Activated CD8-positive, alpha-beta T cell treated with anti-CD3 and anti-CD28 coated beads, Interleukin-2, amount 10 ng/mL, durations not matched to agents 7 days and 5 days (primary cell): ENCODE measurements at regions not wholly inside any gene's neighbourhood (a gene's known extent, or its start where the extent isn't known, plus 50 kb on each side); places are given as distances from the start of the nearest gene placed in this dataset.

ENCODE experiments used
- ATAC-seq: fragments of 150-1000 bp; cut with Tn5 transposase; one replicate; pipeline ENCODE4 v1.10.0; 2021; ENCODE audit warnings: moderate library complexity
- CTCF ChIA-PET: fragments of 350-600 bp; sonication (Branson Sonifier 250); formaldehyde crosslinking; loops from one replicate; lab custom pipeline; 2021; ENCODE audit warnings: antibody characterized with exemption; lab: Charles Lee
- POLR2A ChIA-PET: fragments of 350-600 bp; sonication (Branson Sonifier 250); formaldehyde crosslinking; loops from one replicate; lab custom pipeline; 2021; ENCODE audit warnings: antibody characterized with exemption; lab: Charles Lee
- DNase-seq: peaks from one replicate; pipeline ENCODE4 v3.0.0-alpha.2; 2020
- H3K27ac Mint-ChIP-seq: one replicate; pipeline ENCODE4 v1.8.0; 2021; ENCODE audit warnings: mild to moderate bottlenecking, mixed read lengths
- H3K27me3 Mint-ChIP-seq: one replicate; pipeline ENCODE4 v1.8.0; 2021; ENCODE audit warnings: low read depth, mixed read lengths
- H3K36me3 Mint-ChIP-seq: one replicate; pipeline ENCODE4 v1.8.0; 2021; ENCODE audit warnings: low read depth, mixed read lengths
- H3K4me1 Mint-ChIP-seq: one replicate; pipeline ENCODE4 v1.8.0; 2021; ENCODE audit warnings: low read depth, mixed read lengths
- H3K4me3 Mint-ChIP-seq: one replicate; pipeline ENCODE4 v1.8.0; 2021; ENCODE audit warnings: mild to moderate bottlenecking, mixed read lengths
- H3K9me3 Mint-ChIP-seq: one replicate; pipeline ENCODE4 v1.8.0; 2022; ENCODE audit warnings: mixed read lengths; ENCODE audit not compliant: insufficient read depth

GRCh38 chr2:21668078-21668710, 544.4 kb downstream of the TDRD15 start:
- POLR2A ChIA-PET, result no interaction called here
- peaks cover 19% of the 10 kb centered on the region for H3K9me3 Mint-ChIP-seq
- DNase-seq (no peak), ATAC-seq (no peak)
- H3K27ac Mint-ChIP-seq, result no peak overlapping the region
- no peak overlapping the region for H3K4me3 Mint-ChIP-seq
- H3K36me3 Mint-ChIP-seq, result no peaks in the 10 kb centered on the region
- H3K27me3 Mint-ChIP-seq, result no peaks in the 10 kb centered on the region
- no peaks in the 10 kb centered on the region for H3K4me1 Mint-ChIP-seq
- CTCF ChIA-PET, result no interaction called here

GRCh38 chr2:21676041-21676440, 552.3 kb downstream of the TDRD15 start:
- ChIA-PET CTCF (no interaction called here), POLR2A (no interaction called here)
- Mint-ChIP-seq H3K4me3 (no peak overlapping the region), H3K9me3 (peaks cover 10% of the 10 kb centered on the region), H3K4me1 (no peaks in the 10 kb centered on the region), H3K27me3 (no peaks in the 10 kb centered on the region), H3K27ac (no peak overlapping the region), H3K36me3 (no peaks in the 10 kb centered on the region)
- DNase-seq (no peak), ATAC-seq (no peak)

- Mint-ChIP-seq H3K9me3 (peaks cover 10% of the 10 kb centered on the region), H3K27ac (no peak overlapping the region), H3K4me3 (no peak overlapping the region), H3K27me3 (no peaks in the 10 kb centered on the region), H3K36me3 (no peaks in the 10 kb centered on the region), H3K4me1 (no peaks in the 10 kb centered on the region)
- POLR2A ChIA-PET, result no interaction called here
- CTCF ChIA-PET, result no interaction called here
- ATAC-seq (no peak), DNase-seq (no peak)
Observed at GRCh38 chr2:21676676-21677075, 552.9 kb downstream of the TDRD15 start.

- Mint-ChIP-seq H3K4me1 (no peaks in the 10 kb centered on the region), H3K36me3 (no peaks in the 10 kb centered on the region), H3K4me3 (no peak overlapping the region), H3K9me3 (no peaks in the 10 kb centered on the region), H3K27me3 (no peaks in the 10 kb centered on the region), H3K27ac (no peak overlapping the region)
- DNase-seq (no peak), ATAC-seq (no peak)
- ChIA-PET POLR2A (no interaction called here), CTCF (no interaction called here)
Observed at GRCh38 chr2:21683838-21684237, 560.1 kb downstream of the TDRD15 start.

- Mint-ChIP-seq H3K27ac (no peak overlapping the region), H3K9me3 (no peaks in the 10 kb centered on the region), H3K36me3 (no peaks in the 10 kb centered on the region), H3K4me3 (no peak overlapping the region), H3K4me1 (no peaks in the 10 kb centered on the region), H3K27me3 (no peaks in the 10 kb centered on the region)
- POLR2A ChIA-PET, result no interaction called here
- CTCF ChIA-PET, result no interaction called here
- ATAC-seq, result no peak
- no peak for DNase-seq
Observed at GRCh38 chr2:21687589-21687988, 563.8 kb downstream of the TDRD15 start.

GRCh38 chr2:21690005-21690404, 566.2 kb downstream of the TDRD15 start:
- Mint-ChIP-seq H3K4me3 (no peak overlapping the region), H3K27me3 (no peaks in the 10 kb centered on the region), H3K9me3 (no peaks in the 10 kb centered on the region), H3K27ac (no peak overlapping the region), H3K4me1 (no peaks in the 10 kb centered on the region), H3K36me3 (no peaks in the 10 kb centered on the region)
- POLR2A ChIA-PET, result no interaction called here
- DNase-seq (no peak), ATAC-seq (no peak)
- CTCF ChIA-PET, result no interaction called here

GRCh38 chr2:21693081-21693480, 569.3 kb downstream of the TDRD15 start:
- ChIA-PET CTCF (no interaction called here), POLR2A (no interaction called here)
- Mint-ChIP-seq H3K4me1 (no peaks in the 10 kb centered on the region), H3K9me3 (no peaks in the 10 kb centered on the region), H3K4me3 (no peak overlapping the region), H3K27ac (no peak overlapping the region), H3K36me3 (no peaks in the 10 kb centered on the region), H3K27me3 (no peaks in the 10 kb centered on the region)
- ATAC-seq (no peak), DNase-seq (no peak)

GRCh38 chr2:21694079-21694878, 570.5 kb downstream of the TDRD15 start:
- no peak for ATAC-seq
- Mint-ChIP-seq H3K27me3 (no peaks in the 10 kb centered on the region), H3K9me3 (no peaks in the 10 kb centered on the region), H3K4me3 (no peak overlapping the region), H3K4me1 (no peaks in the 10 kb centered on the region), H3K36me3 (no peaks in the 10 kb centered on the region), H3K27ac (no peak overlapping the region)
- no peak for DNase-seq
- ChIA-PET CTCF (no interaction called here), POLR2A (no interaction called here)

- ChIA-PET CTCF (no interaction called here), POLR2A (no interaction called here)
- DNase-seq (no peak), ATAC-seq (no peak)
- H3K27me3 Mint-ChIP-seq, result no peaks in the 10 kb centered on the region
- no peaks in the 10 kb centered on the region for H3K36me3 Mint-ChIP-seq
- H3K27ac Mint-ChIP-seq, result no peak overlapping the region
- H3K4me3 Mint-ChIP-seq, result no peak overlapping the region
- no peaks in the 10 kb centered on the region for H3K9me3 Mint-ChIP-seq
- H3K4me1 Mint-ChIP-seq, result no peaks in the 10 kb centered on the region
Observed at GRCh38 chr2:21696900-21697299, 573.1 kb downstream of the TDRD15 start.

- POLR2A ChIA-PET, result interaction anchor here (0.7 kb wide), 1 partner anchor 14 kb away, joined by 3 read pairs; no protein-coding TSS in a partner anchor
- Mint-ChIP-seq H3K27ac (no peak overlapping the region), H3K36me3 (no peaks in the 10 kb centered on the region), H3K4me3 (no peak overlapping the region), H3K9me3 (peaks cover 3% of the 10 kb centered on the region), H3K27me3 (no peaks in the 10 kb centered on the region), H3K4me1 (no peaks in the 10 kb centered on the region)
- DNase-seq (no peak), ATAC-seq (no peak)
- CTCF ChIA-PET, result no interaction called here
Observed at GRCh38 chr2:21700644-21701043, 576.9 kb downstream of the TDRD15 start.

- Mint-ChIP-seq H3K36me3 (no peaks in the 10 kb centered on the region), H3K27me3 (no peaks in the 10 kb centered on the region), H3K27ac (no peak overlapping the region), H3K4me3 (no peak overlapping the region), H3K4me1 (no peaks in the 10 kb centered on the region), H3K9me3 (no peaks in the 10 kb centered on the region)
- DNase-seq (no peak), ATAC-seq (no peak)
- ChIA-PET POLR2A (no interaction called here), CTCF (no interaction called here)
Observed at GRCh38 chr2:21710031-21710430, 586.3 kb downstream of the TDRD15 start.

GRCh38 chr2:21710496-21710895, 586.7 kb downstream of the TDRD15 start:
- Mint-ChIP-seq H3K4me3 (no peak overlapping the region), H3K27me3 (no peaks in the 10 kb centered on the region), H3K36me3 (no peaks in the 10 kb centered on the region), H3K9me3 (no peaks in the 10 kb centered on the region), H3K4me1 (no peaks in the 10 kb centered on the region), H3K27ac (no peak overlapping the region)
- ATAC-seq (no peak), DNase-seq (no peak)
- POLR2A ChIA-PET, result no interaction called here
- CTCF ChIA-PET, result no interaction called here
